ENCODE measurements at regions not wholly inside any gene's neighbourhood (a gene's known extent, or its start where the extent isn't known, plus 50 kb on each side); places are given as distances from the start of the nearest gene placed in this dataset.

GRCh38 chr22:48494256-48494967 lies 1333.3 kb downstream of the BRD1 start:
- no peaks in the 10 kb centered on the region for H3K9me3 ChIP-seq (ENCODE audit: low read depth, low read length)
- no peak overlapping the region for H3K4me3 ChIP-seq (ENCODE audit: low read length)
- H3K27me3 ChIP-seq (ENCODE audit: insufficient read depth, low read length), result peaks cover 17% of the 10 kb centered on the region
- no peaks in the 10 kb centered on the region for H3K4me1 ChIP-seq (ENCODE audit: insufficient read depth, low read length)

DNA sequence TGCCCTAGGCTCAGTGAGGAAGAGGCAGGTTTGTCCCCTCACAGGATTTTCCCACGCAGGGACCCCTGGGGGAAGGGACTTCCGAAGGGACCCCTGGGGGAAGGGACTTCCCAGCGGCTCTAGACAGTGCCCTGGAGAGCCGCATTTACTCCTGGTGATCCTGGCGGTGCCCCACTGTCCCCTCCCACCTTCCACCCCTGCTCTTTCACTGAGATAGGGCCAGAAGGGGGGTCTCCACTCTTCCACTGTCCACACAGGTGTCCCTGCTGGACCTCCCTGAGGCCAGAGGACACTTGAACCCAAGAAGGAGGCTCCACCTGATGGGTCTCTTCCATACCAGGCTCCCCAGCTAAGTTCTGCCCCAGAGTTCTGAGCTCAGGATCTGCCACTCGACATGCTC lies 1333.9 kb downstream of the BRD1 start:
- Histone ChIP-seq H3K4me3 (ENCODE audit: low read length) (no peak overlapping the region), H3K4me1 (ENCODE audit: insufficient read depth, low read length) (no peaks in the 10 kb centered on the region), H3K9me3 (ENCODE audit: low read depth, low read length) (no peaks in the 10 kb centered on the region), H3K27me3 (ENCODE audit: insufficient read depth, low read length) (peaks cover 17% of the 10 kb centered on the region)

DNA sequence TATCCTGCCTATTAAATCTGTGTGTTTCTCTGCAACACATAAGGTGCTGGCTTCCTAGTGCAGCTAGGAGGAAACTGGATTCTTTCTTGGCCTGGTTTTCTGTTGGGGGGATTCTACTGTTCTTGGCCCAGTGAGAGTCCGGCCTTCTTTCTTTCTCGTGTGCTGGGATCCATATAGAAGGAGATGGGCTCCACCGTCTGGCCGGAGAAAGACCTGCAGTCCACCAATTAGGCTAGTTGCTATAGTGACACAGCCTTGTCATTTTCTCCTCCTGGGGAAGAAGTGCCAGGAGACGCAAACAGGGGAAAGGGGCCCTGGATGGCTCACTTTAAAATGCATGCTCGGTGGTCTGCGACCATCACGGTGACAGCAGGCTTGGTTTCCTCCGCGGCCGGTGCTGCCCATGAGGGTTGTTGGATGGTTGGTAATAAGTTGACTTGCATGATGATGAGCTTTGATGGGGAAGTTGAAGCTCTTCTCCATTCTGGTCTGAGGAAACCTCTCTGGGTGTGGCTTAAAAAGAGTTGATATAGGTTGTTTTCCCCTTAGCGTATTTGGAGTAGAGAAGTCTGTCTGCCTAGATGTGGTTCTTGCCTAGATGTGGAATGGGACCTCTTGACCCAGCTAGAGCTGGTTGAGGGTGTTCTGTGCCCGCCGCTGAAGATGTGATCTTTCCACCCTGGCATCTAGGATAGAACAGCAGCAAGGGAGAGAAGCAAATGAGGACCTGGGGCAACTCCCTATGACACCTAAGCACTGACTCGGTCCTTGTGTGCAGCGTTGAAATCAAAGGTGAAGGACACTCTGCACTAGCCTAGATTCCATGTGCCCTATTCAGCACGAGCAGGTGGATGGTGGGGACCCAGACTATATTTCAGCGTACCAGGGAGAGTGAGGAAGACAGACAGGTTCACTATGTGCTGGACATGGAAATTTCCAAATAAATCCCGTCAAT lies 1335.0 kb downstream of the BRD1 start:
- no peaks in the 10 kb centered on the region for H3K4me1 ChIP-seq (ENCODE audit: insufficient read depth, low read length)
- H3K9me3 ChIP-seq (ENCODE audit: low read depth, low read length), result no peaks in the 10 kb centered on the region
- H3K27me3 ChIP-seq (ENCODE audit: insufficient read depth, low read length), result peaks cover 26% of the 10 kb centered on the region
- no peak overlapping the region for H3K4me3 ChIP-seq (ENCODE audit: low read length)

DNA sequence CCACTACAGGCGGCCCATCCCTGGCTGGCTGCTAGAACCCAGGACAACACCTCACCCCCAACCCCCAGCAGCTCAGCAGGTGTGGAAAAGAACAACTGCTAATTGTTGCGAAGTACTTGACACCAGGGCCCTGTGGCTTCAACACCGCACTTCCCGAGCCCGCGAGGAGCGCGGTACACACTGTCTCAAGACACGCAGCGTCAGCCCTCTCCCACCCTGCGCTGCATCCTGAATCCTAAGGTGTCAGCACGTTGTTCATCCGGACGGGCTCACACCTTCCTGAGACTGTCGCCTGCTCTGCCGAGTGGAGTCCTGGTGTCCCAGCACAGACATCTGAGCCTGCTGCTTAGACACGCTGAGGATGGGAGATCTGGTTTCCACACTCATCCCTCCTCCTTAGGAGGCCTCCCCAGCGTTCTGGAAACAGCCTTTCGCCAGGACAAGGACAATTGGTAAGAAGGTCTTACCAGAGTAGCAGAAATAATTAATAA lies 1336.2 kb downstream of the BRD1 start:
- Histone ChIP-seq H3K9me3 (ENCODE audit: low read depth, low read length) (no peaks in the 10 kb centered on the region), H3K4me3 (ENCODE audit: low read length) (no peak overlapping the region), H3K27me3 (ENCODE audit: insufficient read depth, low read length) (peaks cover 30% of the 10 kb centered on the region), H3K4me1 (ENCODE audit: insufficient read depth, low read length) (no peaks in the 10 kb centered on the region)

- H3K4me1 ChIP-seq (ENCODE audit: insufficient read depth, low read length), result no peaks in the 10 kb centered on the region
- no peak overlapping the region for H3K4me3 ChIP-seq (ENCODE audit: low read length)
- no peaks in the 10 kb centered on the region for H3K9me3 ChIP-seq (ENCODE audit: low read depth, low read length)
- peaks cover 30% of the 10 kb centered on the region for H3K27me3 ChIP-seq (ENCODE audit: insufficient read depth, low read length)
Measured at GRCh38 chr22:48490500-48491411, 1336.9 kb downstream of the BRD1 start.

DNA sequence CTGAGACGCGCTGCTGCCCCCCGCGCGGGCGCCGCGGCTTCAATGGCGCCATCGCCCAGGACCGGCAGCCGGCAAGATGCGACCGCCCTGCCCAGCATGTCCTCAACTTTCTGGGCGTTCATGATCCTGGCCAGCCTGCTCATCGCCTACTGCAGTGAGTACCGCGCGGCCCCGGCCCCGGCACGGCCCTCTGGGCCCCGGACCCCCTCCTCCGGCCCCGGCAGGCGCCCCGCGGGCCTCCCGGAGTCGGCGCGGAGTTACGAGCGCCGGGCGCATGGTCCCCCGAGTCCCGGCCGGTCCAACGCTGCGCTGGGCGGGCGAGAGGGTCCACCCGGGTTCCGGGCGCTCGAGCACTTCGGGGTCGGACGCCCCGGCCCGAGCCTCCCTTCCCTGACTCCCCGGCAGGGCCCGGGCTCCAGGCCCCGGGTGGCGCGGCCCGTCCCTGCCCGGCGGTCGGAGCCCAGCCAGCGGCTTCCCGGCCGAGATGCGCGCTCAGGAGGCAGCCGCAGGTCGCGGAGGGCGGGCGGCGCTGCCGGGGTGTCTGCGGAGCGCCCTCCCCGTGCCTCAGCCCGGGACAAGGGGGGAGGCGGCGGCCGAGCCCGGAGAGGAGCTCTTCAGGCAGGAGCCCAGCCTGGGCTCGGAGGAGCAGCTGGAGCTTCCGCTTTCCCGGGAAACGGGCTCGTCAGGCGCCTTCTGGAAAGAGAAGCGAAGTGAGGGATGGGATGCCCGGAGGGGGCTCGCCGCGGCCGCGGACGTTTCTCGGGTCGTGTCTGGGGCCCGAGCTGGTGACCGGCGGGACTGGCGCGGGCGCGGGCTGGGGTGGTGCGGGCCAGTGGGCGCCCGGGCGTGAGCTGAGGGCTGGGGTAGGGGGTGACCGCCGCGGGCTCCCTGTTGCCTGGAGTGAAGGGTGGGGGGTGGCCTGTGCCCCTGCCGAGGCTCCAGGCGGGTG lies 1337.8 kb downstream of the BRD1 start:
- Histone ChIP-seq H3K9me3 (ENCODE audit: low read depth, low read length) (no peaks in the 10 kb centered on the region), H3K27me3 (ENCODE audit: insufficient read depth, low read length) (peaks cover 30% of the 10 kb centered on the region), H3K4me1 (ENCODE audit: insufficient read depth, low read length) (no peaks in the 10 kb centered on the region), H3K4me3 (ENCODE audit: low read length) (no peak overlapping the region)

DNA sequence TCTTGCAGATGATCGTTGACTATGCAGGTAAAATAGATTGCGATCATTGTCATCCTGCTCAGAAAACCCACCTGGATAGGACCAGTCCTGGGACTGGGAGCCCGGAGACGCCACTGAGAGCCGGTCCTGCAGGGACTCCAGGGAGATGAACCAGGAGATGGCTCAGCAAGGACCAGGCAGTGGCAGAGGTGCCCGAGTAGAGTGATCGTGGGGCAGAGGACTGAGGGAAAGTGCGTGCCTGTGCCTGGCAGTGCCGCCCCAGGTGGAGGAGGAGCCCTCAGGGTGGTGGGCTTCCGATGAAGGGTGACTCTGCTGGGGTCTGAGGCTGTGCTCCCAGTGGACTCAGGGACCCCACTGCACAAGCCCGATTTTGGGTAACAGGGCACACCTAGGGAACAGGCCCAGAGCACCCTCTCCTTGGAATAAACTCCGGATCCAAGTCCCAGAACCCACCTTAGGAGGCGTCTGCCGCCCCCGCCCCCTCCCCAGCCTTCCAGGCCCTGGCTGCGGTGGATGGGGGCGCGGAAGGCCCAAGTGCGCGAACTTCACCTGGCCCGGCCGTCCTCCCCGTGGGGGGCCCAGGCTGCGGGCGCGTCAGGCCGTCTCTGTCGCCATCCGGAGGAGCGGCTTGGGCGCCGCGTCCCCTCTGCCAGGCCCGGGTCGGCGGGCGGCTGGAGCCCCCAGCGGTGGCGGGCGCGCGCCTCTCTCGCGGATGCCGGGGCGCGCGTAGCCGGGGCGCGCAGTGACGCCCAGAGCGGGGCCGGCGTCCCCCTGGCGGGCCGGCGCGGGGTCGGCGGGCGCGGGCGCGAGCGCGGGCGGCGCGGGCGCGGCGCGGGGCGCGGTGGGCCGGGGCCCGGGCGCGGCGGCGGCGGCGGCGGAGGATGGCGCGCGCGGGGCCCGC lies 1338.8 kb downstream of the BRD1 start:
- Histone ChIP-seq H3K4me3 (ENCODE audit: low read length) (no peak overlapping the region), H3K9me3 (ENCODE audit: low read depth, low read length) (no peaks in the 10 kb centered on the region), H3K4me1 (ENCODE audit: insufficient read depth, low read length) (no peaks in the 10 kb centered on the region), H3K27me3 (ENCODE audit: insufficient read depth, low read length) (peaks cover 30% of the 10 kb centered on the region)

- no peak overlapping the region for H3K4me3 ChIP-seq (ENCODE audit: low read length)
- H3K27me3 ChIP-seq (ENCODE audit: insufficient read depth, low read length), result peaks cover 30% of the 10 kb centered on the region
- no peaks in the 10 kb centered on the region for H3K4me1 ChIP-seq (ENCODE audit: insufficient read depth, low read length)
- H3K9me3 ChIP-seq (ENCODE audit: low read depth, low read length), result no peaks in the 10 kb centered on the region
Measured at GRCh38 chr22:48488149-48488551, 1339.5 kb downstream of the BRD1 start.

- Histone ChIP-seq H3K4me1 (ENCODE audit: insufficient read depth, low read length) (no peaks in the 10 kb centered on the region), H3K9me3 (ENCODE audit: low read depth, low read length) (no peaks in the 10 kb centered on the region), H3K4me3 (ENCODE audit: low read length) (no peak overlapping the region), H3K27me3 (ENCODE audit: insufficient read depth, low read length) (peaks cover 23% of the 10 kb centered on the region)
Measured at GRCh38 chr22:48486558-48486957, 1341.1 kb downstream of the BRD1 start.

- H3K4me3 ChIP-seq (ENCODE audit: low read length), result no peak overlapping the region
- H3K27me3 ChIP-seq (ENCODE audit: insufficient read depth, low read length), result peaks cover 19% of the 10 kb centered on the region
- no peaks in the 10 kb centered on the region for H3K4me1 ChIP-seq (ENCODE audit: insufficient read depth, low read length)
- H3K9me3 ChIP-seq (ENCODE audit: low read depth, low read length), result no peaks in the 10 kb centered on the region
Measured at GRCh38 chr22:48486134-48486532, 1341.5 kb downstream of the BRD1 start.

- H3K27me3 ChIP-seq (ENCODE audit: insufficient read depth, low read length), result peaks cover 12% of the 10 kb centered on the region
- H3K4me3 ChIP-seq (ENCODE audit: low read length), result no peak overlapping the region
- no peaks in the 10 kb centered on the region for H3K4me1 ChIP-seq (ENCODE audit: insufficient read depth, low read length)
- H3K9me3 ChIP-seq (ENCODE audit: low read depth, low read length), result no peaks in the 10 kb centered on the region
Measured at GRCh38 chr22:48485149-48486133, 1342.2 kb downstream of the BRD1 start.

Measured in mononuclear cell (primary cell).